ENCODE measurements at regions not wholly inside any gene's neighbourhood (a gene's known extent, or its start where the extent isn't known, plus 50 kb on each side); places are given as distances from the start of the nearest gene placed in this dataset.
"Not testable (repeated sequence)": the region's sequence is repeated elsewhere in the genome, so short reads cannot be mapped to it uniquely, and the experiment has no call there.

DNA sequence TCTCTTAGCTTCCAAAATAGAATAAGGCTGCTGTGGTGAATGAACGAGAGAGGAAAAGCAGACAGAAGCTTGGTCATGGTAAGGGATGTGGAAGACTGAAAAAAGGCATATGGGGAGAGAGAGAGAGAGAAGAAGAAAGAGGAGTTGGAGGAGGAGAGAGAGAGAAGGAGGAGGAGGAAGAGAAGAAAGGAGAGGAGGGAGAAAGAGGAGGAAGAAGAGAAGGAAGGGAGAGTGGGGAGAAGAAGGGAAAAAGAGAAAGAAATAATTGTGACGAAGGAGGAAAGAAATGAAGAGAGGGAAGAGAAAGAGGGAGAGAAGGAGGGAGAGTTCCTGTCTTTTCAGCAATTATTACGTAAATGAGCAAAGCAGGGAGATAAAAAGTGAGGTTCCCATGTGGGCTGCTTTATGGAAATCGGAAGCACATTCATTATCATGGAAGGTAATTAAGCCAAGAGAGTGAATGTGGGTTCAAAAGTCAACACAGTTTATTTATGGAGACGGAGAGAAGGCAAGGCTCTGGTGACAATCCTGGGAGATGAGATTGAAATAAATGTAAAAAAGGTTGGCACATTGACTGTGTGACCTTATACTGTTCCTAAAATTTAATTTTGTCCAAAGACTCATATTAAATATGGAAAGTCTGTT is 611.2 kb downstream of the KIF4B start:
- no peak for DNase-seq (ENCODE audit: low spot score)

DNA sequence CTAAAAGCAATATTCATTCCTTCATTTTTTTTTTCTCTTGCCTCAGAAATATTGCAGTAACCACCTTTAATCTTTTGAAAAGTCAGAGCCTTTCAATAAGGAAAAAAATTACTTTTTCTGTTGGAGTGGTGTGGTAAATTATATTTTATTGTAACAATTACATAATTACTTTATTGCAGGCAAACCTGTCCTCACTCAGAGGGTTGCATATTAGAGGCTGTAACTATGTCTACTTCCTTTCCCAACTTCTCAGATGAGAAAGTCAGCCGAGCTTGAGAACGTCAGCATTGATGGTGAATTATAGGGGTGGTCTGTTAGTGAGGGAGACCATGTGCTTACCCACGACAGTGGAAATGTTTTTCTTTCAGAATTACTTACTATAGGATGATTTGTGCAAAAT is 611.8 kb downstream of the KIF4B start:
- no peak for DNase-seq (ENCODE audit: low spot score)

DNA sequence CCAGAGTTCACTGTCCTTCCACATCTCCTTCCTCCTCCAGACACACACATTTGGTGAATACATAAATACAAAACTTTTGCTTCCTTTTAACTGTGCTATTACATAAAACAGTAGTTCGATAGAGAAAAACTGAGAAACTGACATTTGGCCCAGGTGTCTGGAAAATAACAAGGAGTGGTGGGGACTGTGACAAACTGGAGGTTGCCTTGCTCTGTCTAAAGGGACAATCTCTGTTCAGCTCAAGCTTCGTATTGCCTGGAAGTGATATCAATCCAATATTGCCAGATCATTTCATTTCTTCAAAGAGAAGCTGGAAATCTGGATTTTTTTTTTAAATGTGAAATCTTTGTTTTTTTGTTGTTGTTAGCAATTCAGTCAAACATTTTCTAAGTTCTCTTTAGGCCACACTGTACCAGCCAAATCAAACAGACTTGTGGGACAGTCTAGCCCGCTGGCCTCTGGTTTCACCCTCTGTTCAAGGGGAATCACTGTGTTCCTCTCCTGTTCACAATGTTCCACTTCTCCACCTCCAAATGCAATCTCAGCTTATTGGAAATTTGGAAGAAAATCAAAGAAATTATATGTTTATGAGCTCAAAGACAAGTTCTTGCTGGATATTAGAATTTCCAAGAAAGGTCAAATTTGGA is 612.5 kb downstream of the KIF4B start:
- no peak for DNase-seq (ENCODE audit: low spot score)

DNA sequence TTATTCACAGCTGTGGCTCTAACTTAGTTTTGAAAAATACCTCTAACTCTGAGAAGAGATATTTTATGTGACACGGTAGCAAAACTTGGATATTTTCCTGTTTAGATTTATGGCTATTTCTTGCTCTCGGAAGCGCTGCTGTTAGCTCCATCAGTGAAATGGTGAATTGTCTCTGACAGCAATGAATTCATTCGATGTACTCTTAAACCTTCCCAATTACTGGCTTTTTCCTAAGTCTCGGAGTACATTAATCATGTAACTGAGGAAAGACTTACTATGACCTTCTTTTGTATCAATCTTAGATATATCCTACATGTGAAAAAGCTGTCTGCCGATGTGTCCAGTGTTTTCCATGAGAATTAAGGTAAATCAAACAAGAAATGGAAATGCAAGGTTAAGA is 613.0 kb downstream of the KIF4B start:
- DNase-seq (ENCODE audit: low spot score) = no peak

DNA sequence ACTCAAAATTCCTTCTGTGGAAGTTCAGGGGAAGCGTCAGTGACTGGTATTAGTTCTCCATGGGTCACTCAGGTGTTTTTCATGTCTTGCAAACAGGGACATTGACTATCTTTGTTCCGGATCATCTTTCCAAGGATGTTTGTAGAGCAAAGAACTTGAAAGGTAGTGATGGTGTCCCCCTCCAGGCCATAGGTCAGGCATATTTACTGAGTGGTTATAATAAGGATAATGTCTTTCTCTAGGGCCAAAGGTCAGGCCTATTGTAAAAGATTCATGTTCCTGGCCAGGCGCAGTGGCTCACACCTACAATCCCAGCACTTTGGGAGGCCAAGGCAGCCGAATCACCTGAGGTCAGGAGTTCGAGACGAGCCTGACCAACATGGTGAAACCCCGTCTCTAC is 614.8 kb downstream of the KIF4B start:
- no peak for DNase-seq (ENCODE audit: low spot score)

DNA sequence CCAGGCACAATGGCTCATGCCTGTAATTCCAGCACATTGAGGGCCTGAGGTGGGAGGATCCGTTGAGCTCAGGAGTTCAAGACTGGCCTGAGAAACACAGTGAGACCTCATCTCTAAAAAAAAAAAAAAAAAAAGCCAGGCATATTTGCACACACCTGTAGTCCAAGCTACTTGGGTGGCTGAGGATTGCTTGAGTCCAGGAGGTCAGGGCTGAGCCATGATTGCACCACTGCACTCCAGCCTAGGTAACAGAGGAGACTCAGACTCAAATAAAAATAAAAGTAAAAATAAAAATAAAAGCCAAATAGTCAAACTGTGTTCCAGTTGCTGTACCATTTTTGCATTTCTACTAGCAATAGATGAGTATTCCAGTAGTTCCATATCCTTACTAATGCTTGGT is 616.0 kb downstream of the KIF4B start:
- DNase-seq (ENCODE audit: low spot score) = no peak

DNA sequence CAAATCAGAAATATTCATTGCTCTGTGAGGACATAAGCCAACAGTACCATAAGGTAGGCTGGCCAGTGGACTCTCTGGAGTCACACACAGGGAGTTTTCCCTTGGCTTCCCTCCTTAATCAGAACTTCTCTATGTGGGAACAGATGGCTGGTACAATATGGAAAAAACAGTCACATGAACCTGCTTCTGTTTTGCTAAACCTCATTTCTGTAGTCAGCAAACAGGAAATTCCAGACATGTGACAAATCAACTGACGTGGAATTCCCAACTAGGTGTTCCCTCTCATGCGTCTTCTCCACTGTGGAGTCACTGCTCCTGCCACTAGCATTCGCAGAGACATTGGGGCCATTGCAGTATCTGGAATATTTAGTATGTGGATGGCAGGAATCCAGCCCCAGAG is 617.6 kb downstream of the KIF4B start:
- DNase-seq (ENCODE audit: low spot score) = no peak

DNA sequence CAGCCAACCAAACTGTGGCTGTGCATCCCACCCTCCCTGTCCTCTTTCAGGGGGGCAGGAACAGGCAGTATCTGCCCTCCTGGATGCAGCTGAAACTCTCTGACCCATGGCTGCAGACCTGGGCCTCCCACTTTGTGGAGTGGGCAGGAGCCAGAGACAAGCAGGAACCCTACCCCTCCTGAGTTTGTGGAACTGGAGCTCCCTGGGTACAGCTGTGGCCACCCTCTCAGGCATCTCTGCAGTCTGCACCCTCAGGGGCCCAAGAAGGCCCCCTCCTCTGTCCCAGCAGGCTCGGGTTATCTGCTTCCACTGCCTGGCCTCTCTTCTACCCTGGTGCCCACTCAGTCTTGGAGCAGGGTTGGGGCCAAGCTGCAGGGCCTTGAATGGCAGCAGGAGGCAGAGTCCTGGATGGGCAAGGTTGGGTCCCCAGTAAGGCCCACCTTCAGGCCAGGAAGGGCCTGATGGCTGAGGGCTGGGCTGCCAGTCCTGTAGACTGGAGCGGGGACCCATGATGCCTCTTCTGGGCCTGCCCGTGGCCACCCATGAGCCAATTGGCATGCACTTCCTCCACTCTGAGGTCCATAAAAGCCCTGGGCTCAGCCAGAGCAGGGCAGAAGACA is 619.9 kb downstream of the KIF4B start:
- no peak for DNase-seq (ENCODE audit: low spot score)

DNA sequence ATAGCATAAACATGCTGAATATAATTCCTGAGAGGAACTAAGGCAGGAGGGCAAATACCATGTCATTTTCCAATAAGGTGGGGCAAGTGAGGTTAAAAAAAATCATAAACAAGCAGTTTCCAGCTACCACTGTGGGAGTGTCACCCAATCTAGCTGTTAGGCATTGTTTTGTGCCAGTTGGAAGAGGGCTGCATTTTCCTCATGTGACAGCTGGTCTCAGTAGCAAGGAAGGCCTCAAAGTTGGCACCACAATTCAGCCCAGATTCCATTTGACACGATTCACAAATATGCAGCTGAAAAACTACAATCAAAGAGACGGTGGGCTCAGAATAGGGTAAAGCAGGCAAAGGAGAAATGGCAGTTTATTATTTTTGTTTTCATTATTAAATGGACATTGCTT is 636.1 kb downstream of the KIF4B start:
- no peak for DNase-seq (ENCODE audit: low spot score)

DNA sequence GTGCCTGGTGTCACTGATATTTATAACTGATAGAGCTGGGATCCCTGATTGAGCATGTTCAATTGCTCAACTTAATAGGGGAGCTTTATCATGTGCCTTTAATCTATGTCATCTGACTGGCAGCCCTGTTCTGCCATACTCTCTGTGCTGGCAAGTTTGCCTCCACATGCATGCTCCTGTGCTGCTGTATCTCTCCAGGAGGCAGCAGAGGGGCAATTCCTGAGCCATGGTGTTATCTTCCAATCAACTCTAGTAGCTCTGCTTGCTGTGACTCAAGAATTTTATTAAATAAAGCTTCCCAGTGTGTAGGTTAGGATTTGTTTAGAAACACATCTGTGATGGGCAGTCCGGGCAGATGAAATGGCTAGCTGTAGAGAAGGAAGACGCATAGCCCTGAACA is 642.0 kb downstream of the KIF4B start:
- DNase-seq (ENCODE audit: low spot score) = no peak

DNA sequence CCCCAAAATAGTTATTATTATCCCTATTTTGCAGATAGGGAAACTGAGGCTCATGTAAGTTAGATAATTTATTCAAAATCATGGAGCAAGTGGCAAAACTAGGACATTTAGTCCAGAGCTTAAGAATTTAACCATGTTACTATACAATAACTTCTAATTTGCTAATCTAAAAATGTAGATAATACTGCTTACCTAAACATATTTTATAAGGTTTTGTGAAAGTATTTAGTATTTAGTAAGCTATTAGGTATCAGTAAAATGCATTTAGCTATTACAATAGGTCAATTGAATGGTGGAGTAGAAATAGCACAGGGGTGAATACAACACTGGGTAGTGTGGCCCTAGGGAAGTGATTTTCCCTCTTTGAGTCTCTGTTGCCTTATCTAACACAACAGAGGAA is 648.3 kb downstream of the KIF4B start:
- no peak for DNase-seq (ENCODE audit: low spot score)

DNA sequence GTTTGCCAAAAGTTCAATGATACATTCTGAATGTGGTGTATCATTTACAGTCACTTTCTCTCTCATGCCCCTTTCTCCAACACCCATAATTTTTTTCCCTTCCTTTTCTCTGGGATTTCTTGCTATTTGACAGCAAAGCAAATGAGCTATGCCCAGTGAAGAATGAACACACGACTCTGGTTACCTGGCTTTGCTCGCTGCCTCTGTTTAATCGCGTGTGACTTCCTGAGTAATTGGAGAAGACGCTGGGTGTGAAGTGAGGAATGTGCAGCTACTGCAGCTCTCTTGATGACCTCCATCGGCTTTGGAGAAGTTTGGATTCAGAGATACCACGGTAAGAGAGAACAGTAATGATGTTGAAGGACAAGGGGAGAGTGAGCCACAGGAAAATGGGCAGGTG is 651.8 kb downstream of the KIF4B start:
- no peak for DNase-seq (ENCODE audit: low spot score)

DNA sequence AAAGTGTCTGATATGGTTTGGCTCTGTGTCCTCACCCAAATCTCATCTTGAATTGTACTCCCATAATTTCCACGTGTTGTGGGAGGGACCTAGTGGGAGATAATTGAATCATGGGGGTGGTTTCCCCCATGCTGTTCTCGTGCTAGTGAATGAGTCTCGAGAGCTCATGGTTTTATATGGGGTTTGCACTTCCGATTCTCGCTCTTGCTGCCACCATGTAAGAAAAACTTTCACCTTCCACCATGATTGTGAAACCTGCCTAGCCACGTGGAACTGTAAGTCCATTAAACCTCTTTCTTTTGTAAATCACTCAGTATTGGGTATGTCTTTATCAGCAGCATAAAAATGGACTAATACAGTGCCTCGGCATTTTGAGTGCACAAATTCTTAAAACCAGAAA is 655.0 kb upstream of the SGCD start:
- DNase-seq (ENCODE audit: low spot score) = not testable (repeated sequence)

DNA sequence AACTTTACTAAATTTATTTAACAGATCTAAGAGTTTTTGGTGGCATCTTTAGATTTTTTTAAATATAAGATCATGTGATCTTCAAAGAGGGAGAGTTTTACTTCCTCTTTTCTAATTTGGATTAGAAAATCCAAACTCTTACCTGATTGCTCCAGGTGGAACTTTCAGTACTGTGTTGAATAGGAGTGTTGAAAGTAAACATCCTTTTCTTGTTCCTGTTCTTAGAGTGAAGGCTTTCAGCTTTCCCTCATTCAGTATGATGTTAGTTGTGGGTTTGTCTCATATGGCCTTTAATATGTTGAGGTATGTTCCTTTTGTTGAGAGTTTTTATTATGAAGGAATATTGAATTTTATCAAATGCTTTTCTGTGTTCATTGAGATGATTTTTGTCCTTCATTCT is 650.0 kb upstream of the SGCD start:
- no peak for DNase-seq (ENCODE audit: low spot score)

DNA sequence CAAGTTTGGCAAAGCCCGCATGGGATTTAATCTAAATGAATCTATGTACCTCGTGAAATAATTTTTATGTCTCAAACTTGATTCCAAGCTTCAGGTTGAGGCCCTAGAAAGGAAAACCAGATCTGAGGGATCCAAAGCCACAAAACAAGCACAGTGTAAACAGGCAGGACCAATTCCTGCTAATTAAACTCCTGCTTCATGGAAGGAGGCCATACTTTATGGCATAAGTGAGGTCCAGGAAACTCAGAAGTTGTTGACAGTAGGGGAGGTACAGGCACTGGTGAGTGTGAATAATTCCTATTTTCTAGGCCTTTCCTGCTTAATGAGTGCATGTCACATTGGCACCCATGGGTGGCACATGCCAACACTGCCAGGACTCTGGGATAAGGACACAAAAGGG is 648.6 kb upstream of the SGCD start:
- no peak for DNase-seq (ENCODE audit: low spot score)

DNA sequence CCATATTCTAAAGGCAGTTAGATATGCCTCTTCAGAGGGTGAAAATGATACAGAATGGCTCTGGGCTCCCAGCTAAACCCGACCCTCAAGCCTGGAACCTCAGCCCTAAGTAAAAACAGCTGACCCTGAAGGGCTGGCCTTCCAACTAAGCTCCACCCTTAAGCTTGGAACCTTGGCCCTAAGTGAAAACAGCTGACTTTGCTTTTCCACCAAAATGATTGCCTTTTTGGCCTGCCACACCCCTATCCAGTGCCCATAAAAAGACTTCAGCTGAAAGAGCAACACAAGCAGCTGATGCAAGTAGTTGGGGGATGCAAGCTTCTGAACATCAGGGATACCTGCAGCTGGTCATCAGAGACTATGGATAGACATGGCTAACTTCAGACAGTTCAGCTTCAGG is 647.4 kb upstream of the SGCD start:
- DNase-seq (ENCODE audit: low spot score) = no peak

DNA sequence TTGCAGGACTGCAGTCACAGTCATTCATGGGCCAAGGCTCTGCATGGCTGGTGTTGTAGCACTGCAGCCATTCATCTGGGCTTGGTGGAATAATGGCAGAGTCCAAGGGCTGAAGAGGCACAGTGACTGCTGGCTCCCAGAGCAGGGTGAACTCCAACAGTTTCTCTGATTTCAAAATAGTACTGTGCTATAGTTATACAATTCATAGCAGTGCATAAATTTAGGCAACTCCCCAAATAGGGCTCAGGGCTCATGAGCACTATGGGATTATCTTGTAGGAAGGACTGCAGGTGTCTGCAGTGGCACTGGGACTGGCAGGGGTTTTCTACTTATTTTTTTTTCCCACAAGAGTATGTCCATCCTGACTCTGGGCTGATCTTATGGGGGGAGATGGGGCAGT is 642.5 kb upstream of the SGCD start:
- no peak for DNase-seq (ENCODE audit: low spot score)

DNA sequence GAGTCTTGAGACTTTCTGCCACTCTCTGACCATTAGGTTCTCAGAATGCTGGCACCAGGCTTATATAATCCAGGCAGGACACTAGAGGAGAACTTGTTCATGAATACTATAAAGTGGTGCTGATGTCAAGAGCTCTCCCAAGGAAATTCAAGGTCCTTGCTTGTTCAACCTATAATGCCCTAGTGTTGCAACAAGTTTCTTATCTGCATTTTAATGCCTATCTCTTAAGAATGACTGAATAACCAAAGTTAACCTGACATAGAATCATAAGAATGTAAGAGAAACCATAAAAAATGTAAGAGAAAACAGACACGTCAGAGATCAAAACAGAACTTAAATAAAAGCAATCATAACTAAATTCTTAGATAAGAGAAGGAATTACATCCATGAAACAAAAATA is 640.8 kb upstream of the SGCD start:
- DNase-seq (ENCODE audit: low spot score) = no peak

DNA sequence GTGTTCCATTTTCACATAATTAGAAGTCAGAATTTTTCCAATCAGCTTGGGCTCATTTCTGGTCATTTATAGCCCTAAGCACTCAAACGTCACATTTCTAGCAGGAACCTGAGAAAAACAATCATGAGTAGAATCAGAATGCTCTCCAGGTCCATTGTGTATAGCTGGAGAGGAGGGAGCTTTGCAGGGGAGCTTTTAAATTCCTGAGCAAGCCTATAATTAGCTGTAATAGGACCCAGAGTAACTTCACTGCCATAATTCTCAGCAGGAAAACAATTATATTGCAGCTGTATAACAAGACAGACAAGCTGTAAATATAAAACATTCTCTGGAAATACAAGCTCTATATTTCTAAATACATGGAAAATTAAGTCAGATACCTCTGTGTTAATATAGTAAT is 637.6 kb upstream of the SGCD start:
- no peak for DNase-seq (ENCODE audit: low spot score)

DNA sequence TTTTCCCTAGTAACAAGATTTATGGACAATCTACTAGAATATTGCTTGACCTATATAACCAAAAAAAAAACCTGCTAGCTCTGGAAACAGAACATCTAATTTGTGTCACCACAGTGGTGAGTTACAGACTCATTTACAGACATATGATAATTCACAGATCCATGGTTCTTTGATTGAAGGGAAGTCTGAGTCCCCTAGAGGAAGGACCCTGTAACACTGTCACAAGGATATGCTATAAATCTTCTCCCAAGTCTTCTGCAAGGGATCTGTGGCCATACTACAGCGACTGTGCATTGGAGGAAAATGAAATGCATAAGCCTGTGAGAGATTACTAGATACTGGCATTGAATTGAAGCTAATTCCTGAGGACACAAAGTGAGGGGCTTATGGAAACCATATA is 630.6 kb upstream of the SGCD start:
- no peak for DNase-seq (ENCODE audit: low spot score)

DNA sequence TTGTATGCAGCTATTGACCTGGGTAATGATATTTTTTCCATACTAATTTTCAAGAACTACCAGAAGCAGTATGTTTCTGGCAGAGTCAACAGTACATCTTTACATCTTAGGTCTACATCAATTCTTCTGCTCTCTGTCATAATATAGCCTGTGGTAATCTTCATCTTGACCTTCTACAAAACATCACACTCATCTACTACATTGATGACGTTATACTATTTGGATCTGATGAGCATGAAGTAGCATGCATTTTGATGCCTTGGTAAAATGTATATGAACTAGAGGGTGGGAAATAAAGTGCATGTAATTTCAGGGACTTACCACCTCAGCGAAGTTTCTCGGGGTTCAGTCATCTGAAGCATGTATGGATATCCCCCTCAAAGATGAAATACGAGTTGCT is 629.7 kb upstream of the SGCD start:
- no peak for DNase-seq (ENCODE audit: low spot score)

DNA sequence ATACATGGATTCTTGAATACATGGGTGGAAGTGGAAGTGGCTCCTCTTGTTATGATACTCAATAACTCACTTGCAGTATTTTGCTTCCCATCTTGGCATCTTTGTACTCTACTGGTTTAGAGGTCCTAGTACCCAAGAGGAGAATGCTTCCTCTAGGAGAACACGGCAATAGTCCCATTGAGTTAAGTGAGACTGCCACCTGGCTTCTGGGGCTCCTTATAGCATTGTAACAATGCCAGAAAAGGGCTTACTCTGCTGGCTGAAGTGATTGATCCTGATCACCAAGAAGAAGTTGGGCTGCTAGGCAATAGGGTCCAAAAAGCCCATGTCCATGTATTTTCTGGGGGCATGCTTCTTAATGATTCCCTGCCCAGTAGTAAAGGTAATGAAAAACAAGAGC is 627.6 kb upstream of the SGCD start:
- no peak for DNase-seq (ENCODE audit: low spot score)

DNA sequence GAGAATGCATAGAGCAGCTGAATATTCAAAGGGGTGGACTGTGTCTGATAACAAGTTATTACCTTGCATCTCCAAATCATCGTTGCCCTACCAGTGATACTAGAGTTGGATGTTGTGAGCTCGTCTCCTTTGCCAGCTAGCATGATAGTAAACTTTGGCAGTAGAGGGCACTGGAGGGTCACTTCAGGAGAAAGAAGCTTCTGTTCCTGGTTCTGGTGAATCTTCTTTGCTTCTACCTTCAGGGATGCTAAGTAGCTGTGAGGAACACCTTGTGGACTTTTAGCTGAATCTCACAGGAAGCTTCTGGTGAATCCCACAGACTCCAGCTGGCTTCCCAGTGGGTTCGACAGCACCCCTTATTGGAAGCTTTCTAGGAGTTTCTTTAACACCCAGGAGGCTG is 626.6 kb upstream of the SGCD start:
- DNase-seq (ENCODE audit: low spot score) = no peak

DNA sequence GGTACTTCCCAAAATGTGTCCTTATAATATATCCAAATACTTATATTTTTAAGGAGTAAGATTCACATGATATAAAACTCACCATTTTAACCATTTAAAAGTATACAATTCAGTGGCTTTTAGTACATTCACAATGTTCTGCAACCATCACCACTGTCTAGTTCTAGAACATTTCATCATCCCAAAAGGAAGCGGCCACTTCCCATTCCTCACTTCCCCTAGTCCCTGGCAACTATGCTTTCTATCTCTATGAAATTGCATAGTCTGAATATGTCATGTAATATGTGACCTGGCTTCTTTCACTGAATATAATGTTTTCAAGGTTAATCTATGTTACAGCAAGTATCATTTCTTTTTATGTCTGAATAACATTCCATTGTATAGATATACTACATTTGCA is 615.1 kb upstream of the SGCD start:
- no peak for DNase-seq (ENCODE audit: low spot score)

All from CD4-positive, alpha-beta T cell treated with Interleukin-6 at 100 ng/mL for 8 hours (primary cell).